ENCODE measurements at regions not wholly inside any gene's neighbourhood (a gene's known extent, or its start where the extent isn't known, plus 50 kb on each side); places are given as distances from the start of the nearest gene placed in this dataset.

DNA sequence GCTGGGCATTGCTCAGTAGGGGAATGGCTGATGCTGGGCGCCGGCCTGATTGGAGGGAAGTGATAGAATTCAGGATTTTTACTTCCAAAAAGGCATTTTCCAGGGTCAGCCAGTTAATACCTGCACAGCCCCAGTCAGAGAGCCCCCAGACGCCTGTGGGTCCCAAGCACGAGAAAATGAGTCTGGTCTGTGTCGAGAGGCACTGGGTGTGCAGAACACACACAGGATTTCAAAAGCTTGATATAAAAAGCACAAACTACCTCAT, 164.6 kb upstream of the TNRC6C start:
- TF ChIP-seq, protein P1, sequence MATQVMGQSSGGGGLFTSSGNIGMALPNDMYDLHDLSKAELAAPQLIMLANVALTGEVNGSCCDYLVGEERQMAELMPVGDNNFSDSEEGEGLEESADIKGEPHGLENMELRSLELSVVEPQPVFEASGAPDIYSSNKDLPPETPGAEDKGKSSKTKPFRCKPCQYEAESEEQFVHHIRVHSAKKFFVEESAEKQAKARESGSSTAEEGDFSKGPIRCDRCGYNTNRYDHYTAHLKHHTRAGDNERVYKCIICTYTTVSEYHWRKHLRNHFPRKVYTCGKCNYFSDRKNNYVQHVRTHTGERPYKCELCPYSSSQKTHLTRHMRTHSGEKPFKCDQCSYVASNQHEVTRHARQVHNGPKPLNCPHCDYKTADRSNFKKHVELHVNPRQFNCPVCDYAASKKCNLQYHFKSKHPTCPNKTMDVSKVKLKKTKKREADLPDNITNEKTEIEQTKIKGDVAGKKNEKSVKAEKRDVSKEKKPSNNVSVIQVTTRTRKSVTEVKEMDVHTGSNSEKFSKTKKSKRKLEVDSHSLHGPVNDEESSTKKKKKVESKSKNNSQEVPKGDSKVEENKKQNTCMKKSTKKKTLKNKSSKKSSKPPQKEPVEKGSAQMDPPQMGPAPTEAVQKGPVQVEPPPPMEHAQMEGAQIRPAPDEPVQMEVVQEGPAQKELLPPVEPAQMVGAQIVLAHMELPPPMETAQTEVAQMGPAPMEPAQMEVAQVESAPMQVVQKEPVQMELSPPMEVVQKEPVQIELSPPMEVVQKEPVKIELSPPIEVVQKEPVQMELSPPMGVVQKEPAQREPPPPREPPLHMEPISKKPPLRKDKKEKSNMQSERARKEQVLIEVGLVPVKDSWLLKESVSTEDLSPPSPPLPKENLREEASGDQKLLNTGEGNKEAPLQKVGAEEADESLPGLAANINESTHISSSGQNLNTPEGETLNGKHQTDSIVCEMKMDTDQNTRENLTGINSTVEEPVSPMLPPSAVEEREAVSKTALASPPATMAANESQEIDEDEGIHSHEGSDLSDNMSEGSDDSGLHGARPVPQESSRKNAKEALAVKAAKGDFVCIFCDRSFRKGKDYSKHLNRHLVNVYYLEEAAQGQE (IDR thresholded peaks at IDR 0.05; ENCODE audit: insufficient read depth in 1 of 2, low read depth in 2 of 2, low read length in 2 of 2): no peak
- TF ChIP-seq POLR2AphosphoS5 (IDR thresholded peaks at IDR 0.05; ENCODE audit: low read depth, low read length): no peak

DNA sequence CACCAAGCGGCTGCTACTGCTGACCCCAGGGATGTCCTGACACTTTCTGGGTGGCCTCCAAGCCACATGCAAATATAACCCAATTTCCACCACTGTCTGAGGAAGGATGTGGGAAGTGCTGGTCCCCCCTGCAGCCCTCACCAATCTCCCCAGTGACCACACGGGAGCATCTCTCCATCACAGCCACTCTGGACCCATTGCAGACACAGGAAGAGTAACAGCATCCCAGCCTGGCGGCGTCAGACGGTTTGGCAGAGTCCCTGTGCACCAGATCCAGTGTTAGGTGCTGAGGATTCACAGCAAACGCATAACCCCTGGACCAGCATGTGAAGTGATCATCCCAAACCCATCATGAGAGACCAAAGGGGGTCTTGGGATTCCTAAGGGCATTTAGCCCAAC, 163.7 kb upstream of the TNRC6C start:
- TF ChIP-seq SIN3A (IDR thresholded peaks at IDR 0.05; ENCODE audit: borderline replicate concordance, insufficient read depth, low read length) (no peak), POLR2AphosphoS5 (IDR thresholded peaks at IDR 0.05; ENCODE audit: low read depth, low read length) (no peak), FOXP2 (optimal IDR thresholded peaks at IDR 0.05; ENCODE audit: borderline replicate concordance, extremely low read depth, extremely low read length, insufficient read depth) (no peak), TAF1 (IDR thresholded peaks at IDR 0.05; ENCODE audit: borderline replicate concordance, insufficient read depth, low read length) (no peak)
- TF ChIP-seq, protein P1 (IDR thresholded peaks at IDR 0.05; ENCODE audit: insufficient read depth in 1 of 2, low read depth in 2 of 2, low read length in 2 of 2): no peak

DNA sequence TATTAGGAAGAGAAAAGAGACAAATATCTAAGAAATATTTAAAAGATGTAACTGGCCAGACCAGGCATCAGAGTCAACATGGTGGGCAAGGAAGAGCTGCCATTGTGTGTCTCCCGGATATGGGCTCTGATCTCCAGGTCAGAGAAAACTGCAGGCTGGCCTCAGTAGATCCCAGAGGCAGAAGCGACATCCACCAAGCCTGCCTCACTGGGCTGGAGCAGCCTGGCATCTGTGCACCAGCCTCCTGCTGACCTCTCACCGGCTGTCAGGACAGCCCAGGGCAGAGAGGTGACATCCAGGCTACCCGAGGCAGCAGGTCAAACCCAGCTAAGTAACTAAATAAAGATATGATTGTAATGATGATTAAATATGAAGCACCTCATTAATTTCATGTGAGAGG, 162.8 kb upstream of the TNRC6C start:
- no peak for TF ChIP-seq FOXP2 (optimal IDR thresholded peaks at IDR 0.05; ENCODE audit: borderline replicate concordance, extremely low read depth, extremely low read length, insufficient read depth)

DNA sequence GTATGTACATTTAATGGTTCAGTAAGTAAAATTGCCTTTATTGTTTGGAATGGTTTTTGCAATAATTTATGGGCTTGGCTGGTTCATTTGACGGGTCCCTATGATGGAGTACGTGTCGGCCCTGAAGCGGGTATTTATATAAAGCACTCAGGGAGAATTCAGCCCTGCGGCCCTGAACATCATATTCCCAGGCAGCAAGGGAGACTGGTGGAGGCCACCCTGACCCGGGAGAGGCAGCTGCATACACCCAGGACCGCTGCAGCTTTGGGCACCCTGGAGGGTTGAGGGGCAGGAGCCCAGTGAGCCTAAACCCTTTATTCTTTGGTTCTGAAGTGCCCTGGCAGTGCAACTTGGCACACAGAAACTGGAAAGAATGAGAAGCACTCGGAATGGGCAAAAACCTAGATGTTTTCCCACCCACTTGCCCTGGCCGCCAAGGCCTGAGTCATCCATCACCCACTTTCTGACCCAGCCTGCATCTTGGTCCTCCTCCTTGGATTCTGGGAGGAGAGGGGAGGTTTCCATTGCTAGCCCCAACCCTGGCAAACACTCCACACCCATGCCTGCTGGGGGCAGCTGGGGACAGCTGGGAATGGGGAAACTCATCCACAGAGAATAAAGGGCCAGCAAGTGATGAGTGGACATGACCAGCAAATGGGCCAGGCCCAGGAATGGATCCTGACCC, 162.2 kb upstream of the TNRC6C start:
- TF ChIP-seq FOXP2 (optimal IDR thresholded peaks at IDR 0.05; ENCODE audit: borderline replicate concordance, extremely low read depth, extremely low read length, insufficient read depth) (no peak), TAF1 (IDR thresholded peaks at IDR 0.05; ENCODE audit: borderline replicate concordance, insufficient read depth, low read length) (no peak), SIN3A (IDR thresholded peaks at IDR 0.05; ENCODE audit: borderline replicate concordance, insufficient read depth, low read length) (no peak), POLR2AphosphoS5 (IDR thresholded peaks at IDR 0.05; ENCODE audit: low read depth, low read length) (no peak)
- TF ChIP-seq, protein P1 (IDR thresholded peaks at IDR 0.05; ENCODE audit: insufficient read depth in 1 of 2, low read depth in 2 of 2, low read length in 2 of 2): no peak

GRCh38 chr17:77798031-77798430, 160.5 kb upstream of the TNRC6C start:
- TF ChIP-seq SIN3A (IDR thresholded peaks at IDR 0.05; ENCODE audit: borderline replicate concordance, insufficient read depth, low read length) (no peak), TAF1 (IDR thresholded peaks at IDR 0.05; ENCODE audit: borderline replicate concordance, insufficient read depth, low read length) (no peak), POLR2AphosphoS5 (IDR thresholded peaks at IDR 0.05; ENCODE audit: low read depth, low read length) (no peak), FOXP2 (optimal IDR thresholded peaks at IDR 0.05; ENCODE audit: borderline replicate concordance, extremely low read depth, extremely low read length, insufficient read depth) (no peak)
- TF ChIP-seq, protein P1 (IDR thresholded peaks at IDR 0.05; ENCODE audit: insufficient read depth in 1 of 2, low read depth in 2 of 2, low read length in 2 of 2): no peak

Data from PFSK-1 (cell line).